ENCODE measurements at regions not wholly inside any gene's neighbourhood (a gene's known extent, or its start where the extent isn't known, plus 50 kb on each side); places are given as distances from the start of the nearest gene placed in this dataset.

GRCh38 chr6:71114986-71115385 is 158.1 kb upstream of the B3GAT2 start:
- TF ChIP-seq, protein P1, sequence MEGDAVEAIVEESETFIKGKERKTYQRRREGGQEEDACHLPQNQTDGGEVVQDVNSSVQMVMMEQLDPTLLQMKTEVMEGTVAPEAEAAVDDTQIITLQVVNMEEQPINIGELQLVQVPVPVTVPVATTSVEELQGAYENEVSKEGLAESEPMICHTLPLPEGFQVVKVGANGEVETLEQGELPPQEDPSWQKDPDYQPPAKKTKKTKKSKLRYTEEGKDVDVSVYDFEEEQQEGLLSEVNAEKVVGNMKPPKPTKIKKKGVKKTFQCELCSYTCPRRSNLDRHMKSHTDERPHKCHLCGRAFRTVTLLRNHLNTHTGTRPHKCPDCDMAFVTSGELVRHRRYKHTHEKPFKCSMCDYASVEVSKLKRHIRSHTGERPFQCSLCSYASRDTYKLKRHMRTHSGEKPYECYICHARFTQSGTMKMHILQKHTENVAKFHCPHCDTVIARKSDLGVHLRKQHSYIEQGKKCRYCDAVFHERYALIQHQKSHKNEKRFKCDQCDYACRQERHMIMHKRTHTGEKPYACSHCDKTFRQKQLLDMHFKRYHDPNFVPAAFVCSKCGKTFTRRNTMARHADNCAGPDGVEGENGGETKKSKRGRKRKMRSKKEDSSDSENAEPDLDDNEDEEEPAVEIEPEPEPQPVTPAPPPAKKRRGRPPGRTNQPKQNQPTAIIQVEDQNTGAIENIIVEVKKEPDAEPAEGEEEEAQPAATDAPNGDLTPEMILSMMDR (IDR thresholded peaks at IDR 0.05) = no peak
- TF ChIP-seq POLR2A (IDR thresholded peaks at IDR 0.05) = no peak

Data from lower leg skin (tissue), 3 donors.